Stimulated activated naive B cell treated with anti-CD40 and anti-IgM and Interleukin-4, amounts not matched to agents 10 μg/mL and 1 μg/mL and 100 μg/mL, for 72 hours (primary cell): ENCODE measurements at regions not wholly inside any gene's neighbourhood (a gene's known extent, or its start where the extent isn't known, plus 50 kb on each side); places are given as distances from the start of the nearest gene placed in this dataset.
"Not testable (repeated sequence)": the region's sequence is repeated elsewhere in the genome, so short reads cannot be mapped to it uniquely, and the experiment has no call there.

ENCODE experiments used
- ATAC-seq, 2 donors: fragments of 150-1000 bp; cut with Tn5 transposase; replicated peaks; 2 replicates each; pipeline ENCODE4 v1.10.0; 2021; ENCODE audit warnings: moderate library complexity in 1 of 2
- DNase-seq: peaks from one replicate; pipeline ENCODE4 v3.0.0; 2021
- H3K27ac Mint-ChIP-seq: one replicate; pipeline ENCODE4 v1.8.0; 2022; ENCODE audit warnings: mild to moderate bottlenecking, mixed read lengths
- H3K27me3 Mint-ChIP-seq, 2 donors: one replicate each; pipeline ENCODE4 v1.8.0; 2022; ENCODE audit warnings: mixed read lengths in 2 of 2
- H3K36me3 Mint-ChIP-seq, 2 donors: one replicate each; pipeline ENCODE4 v1.8.0; 2022; ENCODE audit warnings: mixed read lengths in 2 of 2, mild to moderate bottlenecking in 1 of 2
- H3K4me1 Mint-ChIP-seq, 2 donors: one replicate each; pipeline ENCODE4 v1.8.0; 2022; ENCODE audit warnings: mixed read lengths in 2 of 2, mild to moderate bottlenecking in 1 of 2
- H3K4me3 Mint-ChIP-seq, 2 donors: one replicate each; pipeline ENCODE4 v1.8.0; 2022; ENCODE audit warnings: mild to moderate bottlenecking in 2 of 2, mixed read lengths in 2 of 2, moderate library complexity in 1 of 2
- H3K9me3 Mint-ChIP-seq, 2 donors: one replicate each; pipeline ENCODE4 v1.8.0; 2022; ENCODE audit warnings: mixed read lengths in 2 of 2, mild to moderate bottlenecking in 1 of 2

- no peak overlapping the region for H3K27ac Mint-ChIP-seq
These were observed 64.0 kb downstream of the TBR1 start for GRCh38 chr2:161480123-161480522.

GRCh38 chr2:161481619-161482018 is 65.5 kb downstream of the TBR1 start:
- peaks cover 8 to 15% of the 10 kb centered on the region in 2 donors for H3K27me3 Mint-ChIP-seq
- ATAC-seq (no peak), DNase-seq (no peak)
- H3K27ac Mint-ChIP-seq = no peak overlapping the region
- no peaks in the 10 kb centered on the region for H3K4me1 Mint-ChIP-seq
- H3K4me3 Mint-ChIP-seq = no peak overlapping the region
- peaks cover 18 to 22% of the 10 kb centered on the region in 2 donors for H3K9me3 Mint-ChIP-seq
- H3K36me3 Mint-ChIP-seq = peaks cover 2 to 5% of the 10 kb centered on the region in 2 donors

More at GRCh38 chr2:161480123-161480522, 64.0 kb downstream of the TBR1 start:
- peaks cover 18 to 22% of the 10 kb centered on the region in 2 donors for H3K9me3 Mint-ChIP-seq
- peaks cover 8 to 15% of the 10 kb centered on the region in 2 donors for H3K27me3 Mint-ChIP-seq
- H3K36me3 Mint-ChIP-seq = peaks cover 2 to 5% of the 10 kb centered on the region in 2 donors
- DNase-seq (no peak), ATAC-seq (no peak)
- no peak overlapping the region for H3K4me3 Mint-ChIP-seq
- no peaks in the 10 kb centered on the region for H3K4me1 Mint-ChIP-seq

- peaks cover 8 to 11% of the 10 kb centered on the region in 2 donors for H3K27me3 Mint-ChIP-seq
- no peak for DNase-seq
- ATAC-seq = no peak
- H3K36me3 Mint-ChIP-seq = peaks cover 2 to 5% of the 10 kb centered on the region in 2 donors
- H3K9me3 Mint-ChIP-seq = peaks cover 18 to 20% of the 10 kb centered on the region in 2 donors
- no peaks in the 10 kb centered on the region for H3K4me1 Mint-ChIP-seq
- no peak overlapping the region for H3K27ac Mint-ChIP-seq
- no peak overlapping the region for H3K4me3 Mint-ChIP-seq
These were observed 68.0 kb downstream of the TBR1 start for GRCh38 chr2:161484061-161484460.

GRCh38 chr2:161486111-161486510 is 70.0 kb downstream of the TBR1 start:
- Mint-ChIP-seq H3K9me3 (peaks cover 10% of the 10 kb centered on the region in 2 donors), H3K4me1 (no peaks in the 10 kb centered on the region), H3K4me3 (no peak overlapping the region), H3K36me3 (no peaks in the 10 kb centered on the region), H3K27me3 (peaks cover 8 to 10% of the 10 kb centered on the region in 2 donors), H3K27ac (no peak overlapping the region)
- ATAC-seq (peak; percentile 41 to 45), DNase-seq (no peak)

GRCh38 chr2:161488131-161488699 is 72.1 kb downstream of the TBR1 start:
- peaks cover 0 to 1% of the 10 kb centered on the region in 2 donors for H3K9me3 Mint-ChIP-seq
- ATAC-seq (no peak), DNase-seq (no peak)
- no peak overlapping the region for H3K4me3 Mint-ChIP-seq
- no peak overlapping the region for H3K27ac Mint-ChIP-seq
- H3K27me3 Mint-ChIP-seq = peaks cover 0 to 4% of the 10 kb centered on the region in 2 donors
- H3K4me1 Mint-ChIP-seq = no peaks in the 10 kb centered on the region
- H3K36me3 Mint-ChIP-seq = no peaks in the 10 kb centered on the region

- no peak overlapping the region for H3K27ac Mint-ChIP-seq
- H3K9me3 Mint-ChIP-seq = no peaks in the 10 kb centered on the region
- H3K4me3 Mint-ChIP-seq = no peak overlapping the region
- H3K27me3 Mint-ChIP-seq = no peaks in the 10 kb centered on the region
- DNase-seq (no peak), ATAC-seq (no peak)
- no peaks in the 10 kb centered on the region for H3K4me1 Mint-ChIP-seq
- H3K36me3 Mint-ChIP-seq = no peaks in the 10 kb centered on the region
These were observed 72.8 kb downstream of the TBR1 start for GRCh38 chr2:161488879-161489278.

GRCh38 chr2:161500892-161501610 is 85.0 kb downstream of the TBR1 start:
- peaks cover 3 to 12% of the 10 kb centered on the region in 2 donors for H3K27me3 Mint-ChIP-seq
- H3K27ac Mint-ChIP-seq, H3K9me3 Mint-ChIP-seq, DNase-seq, H3K36me3 Mint-ChIP-seq: not testable (repeated sequence)
- peaks cover 3 to 12% of the 10 kb centered on the region in 2 donors for H3K4me1 Mint-ChIP-seq
- peak; percentile 33 to 38 for ATAC-seq
- H3K4me3 Mint-ChIP-seq = peak overlapping the region; percentile 76 to 78

GRCh38 chr2:161502279-161502678 is 86.2 kb downstream of the TBR1 start:
- not testable (repeated sequence) for H3K36me3 Mint-ChIP-seq, DNase-seq, H3K27ac Mint-ChIP-seq, H3K4me3 Mint-ChIP-seq, H3K9me3 Mint-ChIP-seq
- peaks cover 3 to 12% of the 10 kb centered on the region in 2 donors for H3K27me3 Mint-ChIP-seq
- peak in 1 of 2 donors; percentile 29 for ATAC-seq
- peaks cover 3 to 12% of the 10 kb centered on the region in 2 donors for H3K4me1 Mint-ChIP-seq

GRCh38 chr2:161504628-161505289 is 88.7 kb downstream of the TBR1 start:
- DNase-seq, ATAC-seq, H3K27me3 Mint-ChIP-seq, H3K9me3 Mint-ChIP-seq, H3K27ac Mint-ChIP-seq, H3K4me3 Mint-ChIP-seq, H3K36me3 Mint-ChIP-seq: not testable (repeated sequence)
- H3K4me1 Mint-ChIP-seq = peaks cover 3 to 12% of the 10 kb centered on the region in 2 donors

- peaks cover 3 to 12% of the 10 kb centered on the region in 2 donors for H3K4me1 Mint-ChIP-seq
- not testable (repeated sequence) for H3K27me3 Mint-ChIP-seq, H3K27ac Mint-ChIP-seq, H3K4me3 Mint-ChIP-seq, H3K36me3 Mint-ChIP-seq, H3K9me3 Mint-ChIP-seq, ATAC-seq, DNase-seq
These were observed 89.4 kb downstream of the TBR1 start for GRCh38 chr2:161505466-161505865.

GRCh38 chr2:161513295-161514032 is 97.4 kb downstream of the TBR1 start:
- not testable (repeated sequence) for H3K36me3 Mint-ChIP-seq, H3K4me3 Mint-ChIP-seq, ATAC-seq, H3K27ac Mint-ChIP-seq, H3K4me1 Mint-ChIP-seq, H3K27me3 Mint-ChIP-seq, DNase-seq
- peaks cover 9 to 14% of the 10 kb centered on the region in 2 donors for H3K9me3 Mint-ChIP-seq

GRCh38 chr2:161522796-161523195 is 101.4 kb upstream of the SLC4A10 start:
- H3K36me3 Mint-ChIP-seq = no peaks in the 10 kb centered on the region
- no peaks in the 10 kb centered on the region for H3K27me3 Mint-ChIP-seq
- no peaks in the 10 kb centered on the region for H3K4me1 Mint-ChIP-seq
- peaks cover 8 to 10% of the 10 kb centered on the region in 2 donors for H3K9me3 Mint-ChIP-seq
- DNase-seq = no peak
- no peak for ATAC-seq
- H3K27ac Mint-ChIP-seq = no peak overlapping the region
- no peak overlapping the region for H3K4me3 Mint-ChIP-seq

GRCh38 chr2:161533218-161533617 is 91.0 kb upstream of the SLC4A10 start:
- ATAC-seq = no peak

GRCh38 chr2:161546635-161547034 is 77.6 kb upstream of the SLC4A10 start:
- H3K36me3 Mint-ChIP-seq = no peaks in the 10 kb centered on the region
- no peak overlapping the region for H3K4me3 Mint-ChIP-seq
- no peak overlapping the region for H3K27ac Mint-ChIP-seq
- DNase-seq (no peak), ATAC-seq (no peak)
- H3K27me3 Mint-ChIP-seq = no peaks in the 10 kb centered on the region
- H3K4me1 Mint-ChIP-seq = no peaks in the 10 kb centered on the region
- no peaks in the 10 kb centered on the region for H3K9me3 Mint-ChIP-seq

More at GRCh38 chr2:161533218-161533617, 91.0 kb upstream of the SLC4A10 start:
- no peak for DNase-seq
- H3K4me1 Mint-ChIP-seq = no peaks in the 10 kb centered on the region
- H3K27ac Mint-ChIP-seq = no peak overlapping the region
- peaks cover 0 to 15% of the 10 kb centered on the region in 2 donors for H3K9me3 Mint-ChIP-seq
- no peak overlapping the region for H3K4me3 Mint-ChIP-seq
- H3K27me3 Mint-ChIP-seq = peaks cover 0 to 3% of the 10 kb centered on the region in 2 donors
- H3K36me3 Mint-ChIP-seq = no peaks in the 10 kb centered on the region
